HCT116 (cell line): ENCODE measurements at regions not wholly inside any gene's neighbourhood (a gene's known extent, or its start where the extent isn't known, plus 50 kb on each side); places are given as distances from the start of the nearest gene placed in this dataset.

ENCODE experiments used
- ATAC-seq: fragments of 200-7000 bp; cut with Tn5 transposase; 2 replicates; pipeline ENCODE4 v1.9.1; 2020; ENCODE audit warnings: mild to moderate bottlenecking, moderate library complexity
- BruUV-seq: library from RNA; stranded (reverse); fragments of 400-500 nt; replicated peaks from 2 replicates; lab custom pipeline; 2021; lab: Mats Ljungman, UMichigan
- CTCF ChIA-PET: fragments of 300-600 bp; sonication (Branson Sonifier 250); formaldehyde crosslinking; loops from one replicate; lab custom pipeline; 2021; ENCODE audit warnings: antibody characterized with exemption; lab: Charles Lee
- POLR2A ChIA-PET: fragments of 300-600, 350-600 bp; sonication (Branson Sonifier 250); formaldehyde crosslinking; loops from one replicate; lab custom pipeline; 2021; ENCODE audit warnings: antibody characterized with exemption; lab: Charles Lee
- RAD21 ChIA-PET, 2 experiments: fragments of 300-600 bp; sonication (Branson Sonifier 250); formaldehyde crosslinking; loops; one replicate each; lab custom pipeline; 2023; ENCODE audit warnings: low total read pairs in 2 of 2; ENCODE audit not compliant: uncharacterized antibody in 2 of 2, unreplicated experiment in 2 of 2, low non-redundant PET in 1 of 2; lab: Charles Lee
- DNase-seq: peaks from one replicate; pipeline ENCODE4 v3.0.0-alpha.2; 2010; ENCODE audit warnings: low read depth, low spot score
- H2AFZ ChIP-seq: fragments of 200-600 bp; shearing (Covaris generic), sonication (generic); 2 replicates; pipeline ENCODE4 v1.6.1; 2017; ENCODE audit warnings: low read depth, mixed run types, mixed read lengths, antibody characterized with exemption, low read length; ENCODE audit not compliant: poor library complexity, severe bottlenecking
- H3K27ac ChIP-seq: 2 replicates; pipeline ENCODE4 v1.5.1; 2012; ENCODE audit warnings: low read depth, low read length
- H3K27me3 ChIP-seq: fragments of 200-600 bp; sonication (generic); 2 replicates; pipeline ENCODE4 v1.6.1; 2016; ENCODE audit warnings: mixed run types, low read length, mixed read lengths; ENCODE audit not compliant: insufficient read depth
- H3K36me3 ChIP-seq, 2 experiments: fragments of 200-500 bp in 1 of 2; fragments of 200-600 bp in 1 of 2; sonication (Bioruptor generic) in 1 of 2; sonication (generic) in 1 of 2; 2 replicates each; pipeline versions ENCODE4 v1.5.1 to v1.6.1; 2014 to 2016; ENCODE audit warnings: low read length in 2 of 2, inconsistent platforms in 1 of 2, mixed read lengths in 1 of 2, mixed run types in 1 of 2; ENCODE audit not compliant: insufficient read depth in 2 of 2, control insufficient read depth in 1 of 2
- H3K4me1 ChIP-seq, 2 experiments: fragments of 200-600 bp in 1 of 2; sonication (generic) in 1 of 2; 2 replicates each; pipeline versions ENCODE4 v1.5.1 to v1.6.1; 2012 to 2017; ENCODE audit warnings: low read length in 2 of 2, inconsistent platforms in 1 of 2, mild to moderate bottlenecking in 1 of 2, mixed read lengths in 1 of 2, mixed run types in 1 of 2, moderate library complexity in 1 of 2; ENCODE audit not compliant: insufficient read depth in 2 of 2, control insufficient read depth in 1 of 2
- H3K4me2 ChIP-seq: fragments of 200-600 bp; sonication (generic); 2 replicates; pipeline ENCODE4 v1.6.1; 2017; ENCODE audit warnings: mixed run types, low read length, mixed read lengths
- H3K4me3 ChIP-seq, 2 experiments: fragments of 200-600 bp in 1 of 2; sonication (generic) in 1 of 2; replicated peaks in 1 of 2; 2 replicates each; pipeline ENCODE4 v1.5.1; 2011 to 2016; ENCODE audit warnings: low read length in 2 of 2, control low read depth in 1 of 2, low read depth in 1 of 2, mild to moderate bottlenecking in 1 of 2, mixed read lengths in 1 of 2, mixed run types in 1 of 2
- H3K79me2 ChIP-seq: fragments of 200-600 bp; sonication (generic); 2 replicates; pipeline ENCODE4 v1.6.1; 2017; ENCODE audit warnings: mild to moderate bottlenecking, mixed run types, low read length, moderate library complexity, mixed read lengths; ENCODE audit not compliant: insufficient read depth
- H3K9ac ChIP-seq: fragments of 200-600 bp; sonication (generic); 2 replicates; pipeline ENCODE4 v1.6.1; 2016; ENCODE audit warnings: low read length, mixed read lengths
- H3K9me2 ChIP-seq: fragments of 200-600 bp; sonication (generic), shearing (Covaris generic); 2 replicates; pipeline ENCODE4 v1.6.1; 2017; ENCODE audit warnings: mixed run types, mild to moderate bottlenecking, moderate library complexity; ENCODE audit not compliant: insufficient read depth
- H3K9me3 ChIP-seq, 2 experiments: fragments of 200-500 bp in 1 of 2; fragments of 200-600 bp in 1 of 2; sonication (Bioruptor generic) in 1 of 2; sonication (generic) in 1 of 2; 2 replicates each; pipeline ENCODE4 v1.6.1; 2014 to 2017; ENCODE audit warnings: low read length in 2 of 2, mixed read lengths in 2 of 2, inconsistent platforms in 1 of 2, low read depth in 1 of 2, mild to moderate bottlenecking in 1 of 2, mixed run types in 1 of 2, moderate library complexity in 1 of 2; ENCODE audit not compliant: control insufficient read depth in 1 of 2, insufficient read depth in 1 of 2
- H4K20me1 ChIP-seq: fragments of 200-600 bp; sonication (generic), shearing (Covaris generic); 2 replicates; pipeline ENCODE4 v1.6.1; 2017; ENCODE audit warnings: mixed run types, mild to moderate bottlenecking, moderate library complexity; ENCODE audit not compliant: insufficient read depth
- CBX3 ChIP-seq: IDR thresholded peaks from 2 replicates; pipeline ENCODE4 v1.6.1; 2012; ENCODE audit warnings: low read depth
- CEBPB ChIP-seq: IDR thresholded peaks from 2 replicates; pipeline ENCODE4 v1.6.1; 2012; ENCODE audit warnings: low read depth
- ELF1 ChIP-seq: IDR thresholded peaks from 2 replicates; pipeline ENCODE4 v1.6.1; 2012; ENCODE audit warnings: low read depth, borderline replicate concordance
- EZH2 ChIP-seq: fragments of 200-600 bp; sonication (generic); IDR thresholded peaks from 2 replicates; pipeline ENCODE4 v1.6.1; 2017; ENCODE audit warnings: antibody characterized with exemption, mixed run types
- EZH2phosphoT487 ChIP-seq: fragments of 200-600 bp; IDR thresholded peaks from 2 replicates; pipeline ENCODE4 v1.6.1; 2018; ENCODE audit warnings: antibody characterized with exemption, borderline replicate concordance
- POLR2AphosphoS5 ChIP-seq: IDR thresholded peaks from 2 replicates; pipeline ENCODE4 v1.6.1; 2011; ENCODE audit warnings: mild to moderate bottlenecking, low read depth, low read length, moderate library complexity
- RAD21 ChIP-seq: IDR thresholded peaks from 2 replicates; pipeline ENCODE4 v1.6.1; 2012; ENCODE audit warnings: low read depth, mild to moderate bottlenecking
- SP1 ChIP-seq: IDR thresholded peaks from 2 replicates; pipeline ENCODE4 v1.6.1; 2012; ENCODE audit warnings: low read depth
- TCF7L2 ChIP-seq: IDR thresholded peaks from 2 replicates; pipeline ENCODE4 v1.7.0; 2011; ENCODE audit warnings: borderline replicate concordance, inconsistent platforms; ENCODE audit not compliant: insufficient read depth, insufficient read length; ENCODE audit errors: extremely low read depth
- YY1 ChIP-seq: IDR thresholded peaks from 2 replicates; pipeline ENCODE4 v1.6.1; 2011; ENCODE audit warnings: low read length, low read depth, moderate library complexity, mild to moderate bottlenecking; ENCODE audit not compliant: insufficient replicate concordance; ENCODE audit errors: extremely low read depth
- ZFX ChIP-seq: fragments of 450-650 bp; IDR thresholded peaks from 2 replicates; pipeline ENCODE4 v1.6.1; 2017
- ZNF274 ChIP-seq: fragments of 200-500 bp; sonication (Bioruptor generic); IDR thresholded peaks from 2 replicates; pipeline ENCODE4 v1.6.1; 2014; ENCODE audit warnings: mild to moderate bottlenecking, low read depth, low read length, inconsistent platforms
- intact Hi-C: fragments of 100-400 bp; cut with micrococcal nuclease; formaldehyde crosslinking; loops from 2 replicates; pipeline ENCODE4 v1.10.0; 2022
- TF ChIP-seq, protein P1 (sequence below): IDR thresholded peaks from 2 replicates; pipeline ENCODE4 v1.6.1; 2012
- TF ChIP-seq, protein P2 (sequence below), 3 experiments: fragments of 200-600 bp in 1 of 3; sonication (generic) in 1 of 3; IDR thresholded peaks in 2 of 3; conservative IDR thresholded peaks in 1 of 3; 2 replicates each; pipeline ENCODE4 v1.5.1; 2012 to 2017; ENCODE audit warnings: low read depth in 2 of 3, low read length in 2 of 3, antibody characterized with exemption in 1 of 3, borderline replicate concordance in 1 of 3, control low read depth in 1 of 3, mild to moderate bottlenecking in 1 of 3, mixed read lengths in 1 of 3, mixed run types in 1 of 3, moderate library complexity in 1 of 3; ENCODE audit not compliant: insufficient read depth in 1 of 3
- TF ChIP-seq, protein P3 (sequence below): IDR thresholded peaks from 2 replicates; pipeline ENCODE4 v1.6.1; 2011; ENCODE audit warnings: mild to moderate bottlenecking, low read length, moderate library complexity; ENCODE audit not compliant: insufficient replicate concordance; ENCODE audit errors: extremely low read depth

DNA sequence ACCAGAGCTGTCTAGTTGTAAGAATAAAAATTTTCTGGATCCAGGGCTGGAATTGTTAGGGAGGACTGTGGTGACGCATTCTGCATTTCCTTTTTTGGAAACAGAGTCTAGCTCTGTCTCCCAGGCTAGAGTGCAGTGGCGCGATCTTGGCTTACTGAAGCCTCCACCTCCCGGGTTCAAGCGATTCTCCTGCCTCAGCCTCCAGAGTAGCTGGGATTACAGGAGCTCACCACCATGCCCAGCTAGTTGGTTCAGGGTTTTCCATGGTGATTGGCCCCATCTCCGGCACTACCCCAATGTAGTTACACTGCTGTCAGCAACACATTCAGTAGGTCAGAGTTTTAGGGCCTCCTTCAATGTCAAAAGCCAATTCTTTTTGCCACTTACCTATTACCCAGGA lies 58.6 kb upstream of the RNF152 start:
- no peak overlapping the region for H3K27ac ChIP-seq
- H3K9me3 ChIP-seq, result no peaks in the 10 kb centered on the region
- H2AFZ ChIP-seq, result no peak overlapping the region
- intact Hi-C loops, result no loop called here
- no peak for ATAC-seq
- no peaks in the 10 kb centered on the region for H3K36me3 ChIP-seq
- no peaks in the 10 kb centered on the region for H3K79me2 ChIP-seq
- BruUV-seq, result no TSS peak
- H3K9ac ChIP-seq, result no peak overlapping the region
- no peaks in the 10 kb centered on the region for H3K9me2 ChIP-seq
- CTCF ChIA-PET, result no interaction called here
- H4K20me1 ChIP-seq, result no peaks in the 10 kb centered on the region
- no peak overlapping the region for H3K4me3 ChIP-seq
- POLR2A ChIA-PET, result no interaction called here
- no peak overlapping the region for H3K4me2 ChIP-seq
- DNase-seq, result no peak
- TF ChIP-seq, protein P1, sequence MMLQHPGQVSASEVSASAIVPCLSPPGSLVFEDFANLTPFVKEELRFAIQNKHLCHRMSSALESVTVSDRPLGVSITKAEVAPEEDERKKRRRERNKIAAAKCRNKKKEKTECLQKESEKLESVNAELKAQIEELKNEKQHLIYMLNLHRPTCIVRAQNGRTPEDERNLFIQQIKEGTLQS, result no peak
- TF ChIP-seq, protein P2, sequence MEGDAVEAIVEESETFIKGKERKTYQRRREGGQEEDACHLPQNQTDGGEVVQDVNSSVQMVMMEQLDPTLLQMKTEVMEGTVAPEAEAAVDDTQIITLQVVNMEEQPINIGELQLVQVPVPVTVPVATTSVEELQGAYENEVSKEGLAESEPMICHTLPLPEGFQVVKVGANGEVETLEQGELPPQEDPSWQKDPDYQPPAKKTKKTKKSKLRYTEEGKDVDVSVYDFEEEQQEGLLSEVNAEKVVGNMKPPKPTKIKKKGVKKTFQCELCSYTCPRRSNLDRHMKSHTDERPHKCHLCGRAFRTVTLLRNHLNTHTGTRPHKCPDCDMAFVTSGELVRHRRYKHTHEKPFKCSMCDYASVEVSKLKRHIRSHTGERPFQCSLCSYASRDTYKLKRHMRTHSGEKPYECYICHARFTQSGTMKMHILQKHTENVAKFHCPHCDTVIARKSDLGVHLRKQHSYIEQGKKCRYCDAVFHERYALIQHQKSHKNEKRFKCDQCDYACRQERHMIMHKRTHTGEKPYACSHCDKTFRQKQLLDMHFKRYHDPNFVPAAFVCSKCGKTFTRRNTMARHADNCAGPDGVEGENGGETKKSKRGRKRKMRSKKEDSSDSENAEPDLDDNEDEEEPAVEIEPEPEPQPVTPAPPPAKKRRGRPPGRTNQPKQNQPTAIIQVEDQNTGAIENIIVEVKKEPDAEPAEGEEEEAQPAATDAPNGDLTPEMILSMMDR (IDR thresholded peaks at IDR 0.05 in 2 of 3, conservative IDR thresholded peaks at IDR 0.05 in 1 of 3; ENCODE audit: borderline replicate concordance in 1 of 3, insufficient read depth in 1 of 3, low read depth in 2 of 3, low read length in 2 of 3), result no peak
- TF ChIP-seq ZNF274 (no peak), CEBPB (no peak), YY1 (no peak), CBX3 (no peak), POLR2AphosphoS5 (no peak), SP1 (no peak), EZH2phosphoT487 (no peak), ZFX (no peak), RAD21 (no peak), TCF7L2 (no peak), ELF1 (no peak), EZH2 (no peak)
- TF ChIP-seq, protein P3, sequence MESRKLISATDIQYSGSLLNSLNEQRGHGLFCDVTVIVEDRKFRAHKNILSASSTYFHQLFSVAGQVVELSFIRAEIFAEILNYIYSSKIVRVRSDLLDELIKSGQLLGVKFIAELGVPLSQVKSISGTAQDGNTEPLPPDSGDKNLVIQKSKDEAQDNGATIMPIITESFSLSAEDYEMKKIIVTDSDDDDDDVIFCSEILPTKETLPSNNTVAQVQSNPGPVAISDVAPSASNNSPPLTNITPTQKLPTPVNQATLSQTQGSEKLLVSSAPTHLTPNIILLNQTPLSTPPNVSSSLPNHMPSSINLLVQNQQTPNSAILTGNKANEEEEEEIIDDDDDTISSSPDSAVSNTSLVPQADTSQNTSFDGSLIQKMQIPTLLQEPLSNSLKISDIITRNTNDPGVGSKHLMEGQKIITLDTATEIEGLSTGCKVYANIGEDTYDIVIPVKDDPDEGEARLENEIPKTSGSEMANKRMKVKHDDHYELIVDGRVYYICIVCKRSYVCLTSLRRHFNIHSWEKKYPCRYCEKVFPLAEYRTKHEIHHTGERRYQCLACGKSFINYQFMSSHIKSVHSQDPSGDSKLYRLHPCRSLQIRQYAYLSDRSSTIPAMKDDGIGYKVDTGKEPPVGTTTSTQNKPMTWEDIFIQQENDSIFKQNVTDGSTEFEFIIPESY, result no peak
- TF ChIP-seq, all 23 proteins: peak for 0
- Histone ChIP-seq H3K4me1 (no peaks in the 10 kb centered on the region), H3K27me3 (no peaks in the 10 kb centered on the region)
- RAD21 ChIA-PET, result no interaction called here
